DMS114 treated with DMSO at 0.1 percent for 48 hours (cell line): ENCODE measurements at regions not wholly inside any gene's neighbourhood (a gene's known extent, or its start where the extent isn't known, plus 50 kb on each side); places are given as distances from the start of the nearest gene placed in this dataset.

Source experiments
- DNase-seq: peaks from one replicate; lab custom pipeline; 2025; ENCODE audit not compliant: unreplicated experiment; lab: John Stamatoyannopoulos, UW

DNA sequence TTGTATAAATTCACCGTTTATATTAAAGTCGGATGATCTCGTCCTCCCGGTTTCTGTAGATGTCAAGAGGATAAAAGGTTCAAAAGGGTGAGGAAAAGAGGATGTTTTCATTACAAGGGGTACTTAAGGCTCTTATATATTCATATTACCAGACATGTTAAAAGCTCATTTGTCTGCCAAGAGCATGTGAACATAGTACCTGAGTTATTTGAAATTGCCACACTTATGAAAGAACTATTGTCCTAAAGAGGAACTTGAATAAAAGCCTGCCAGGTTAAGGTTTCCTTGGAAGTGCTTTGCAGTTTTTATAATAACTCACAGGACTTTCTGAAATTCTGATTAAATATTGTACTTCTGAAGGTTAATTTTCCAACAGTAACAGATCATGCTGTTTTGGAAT lies 1915.1 kb downstream of the MAT2B start:
- DNase-seq, result no peak

DNA sequence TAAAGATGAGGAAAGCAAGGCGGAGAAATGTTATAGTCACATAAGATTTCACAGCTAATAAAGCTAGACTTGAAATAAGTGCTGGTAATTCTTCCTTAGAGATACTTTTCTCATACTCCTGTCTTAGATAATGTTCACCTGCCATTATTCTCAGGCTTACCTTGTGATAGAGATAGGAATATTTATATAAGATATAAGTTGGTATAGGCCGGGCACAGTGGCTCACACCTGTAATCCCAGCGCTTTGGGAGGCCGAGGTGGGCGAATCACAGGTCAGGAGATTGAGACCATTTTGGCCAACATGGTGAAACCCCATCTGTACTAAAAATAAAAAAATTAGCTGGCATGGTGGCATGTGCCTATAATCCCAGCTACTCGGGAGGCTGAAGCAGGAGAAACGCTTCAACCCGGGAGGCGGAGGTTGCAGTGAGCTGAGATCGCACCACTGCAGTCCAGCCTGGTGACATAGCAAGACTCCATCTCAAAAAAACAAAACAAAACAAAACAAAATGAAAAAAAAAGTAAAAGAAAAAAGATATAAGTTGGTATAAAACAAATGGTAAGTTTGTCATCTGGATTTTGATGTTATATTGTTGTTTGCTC lies 1918.4 kb downstream of the MAT2B start:
- no peak for DNase-seq

DNA sequence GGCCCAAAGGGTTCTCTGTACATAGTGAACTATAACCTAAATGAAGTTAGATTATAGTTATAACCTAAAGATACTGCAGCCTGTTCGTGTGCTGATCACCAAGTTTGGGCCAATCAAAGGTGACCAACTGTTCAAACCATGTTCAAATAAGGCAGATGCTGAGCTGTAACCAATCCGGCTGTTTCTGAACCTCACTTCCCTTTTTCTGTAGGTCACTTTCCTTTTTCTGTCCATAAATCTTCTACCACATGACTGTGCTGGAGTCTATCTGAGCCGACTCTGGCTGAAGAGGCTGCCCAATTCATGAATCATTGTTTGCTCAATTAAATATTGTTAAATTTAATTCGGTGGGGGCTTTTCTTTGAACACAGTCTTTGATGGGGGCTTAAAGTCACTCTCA lies 1920.2 kb downstream of the MAT2B start:
- no peak for DNase-seq

DNA sequence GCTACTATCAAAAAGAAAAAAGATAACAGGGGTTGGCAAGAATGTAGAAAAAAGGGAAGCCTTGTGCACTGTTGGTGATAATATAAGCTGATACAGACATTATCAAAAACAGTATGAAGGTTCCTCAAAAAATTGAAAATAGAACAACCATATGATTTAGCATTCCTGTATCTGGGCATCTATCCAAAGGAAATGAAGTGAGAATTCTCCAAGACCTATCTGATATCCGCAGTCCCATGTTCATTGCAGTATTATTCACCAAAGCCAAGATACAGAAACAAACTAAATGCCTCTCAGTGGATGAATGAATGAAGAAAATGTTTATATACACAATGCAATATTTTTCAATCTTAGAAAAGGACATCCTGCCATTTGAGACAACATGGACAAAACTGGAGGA lies 1943.3 kb downstream of the MAT2B start:
- no peak for DNase-seq

DNA sequence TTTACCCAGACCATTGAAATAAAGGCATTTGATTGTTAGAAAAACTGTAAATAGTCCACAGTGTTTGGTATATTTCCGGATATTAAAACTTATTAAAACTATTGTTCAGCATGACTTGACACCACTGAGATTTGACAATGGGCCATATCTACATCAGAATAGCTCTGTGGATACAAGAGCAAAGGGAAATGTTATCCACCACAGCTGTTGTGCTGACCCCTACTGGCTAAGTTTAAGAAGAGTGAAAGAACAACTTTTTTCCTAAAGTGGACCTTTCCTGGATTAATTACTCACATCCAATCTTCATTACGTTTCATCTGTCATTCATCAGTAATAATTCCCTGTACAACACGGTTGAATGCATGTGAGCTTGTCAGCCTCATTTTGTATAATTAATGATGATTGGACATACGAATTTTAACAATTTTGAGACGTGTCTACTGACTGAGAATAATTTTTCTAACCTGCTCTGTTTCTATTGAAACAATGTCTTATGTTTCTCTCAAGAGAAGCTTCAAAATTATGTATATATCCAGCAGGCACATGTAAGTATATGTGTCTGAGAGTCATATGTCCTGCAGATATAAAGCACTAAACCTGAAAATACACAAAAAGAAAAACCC lies 1952.6 kb downstream of the MAT2B start:
- peak; percentile 4 for DNase-seq

DNA sequence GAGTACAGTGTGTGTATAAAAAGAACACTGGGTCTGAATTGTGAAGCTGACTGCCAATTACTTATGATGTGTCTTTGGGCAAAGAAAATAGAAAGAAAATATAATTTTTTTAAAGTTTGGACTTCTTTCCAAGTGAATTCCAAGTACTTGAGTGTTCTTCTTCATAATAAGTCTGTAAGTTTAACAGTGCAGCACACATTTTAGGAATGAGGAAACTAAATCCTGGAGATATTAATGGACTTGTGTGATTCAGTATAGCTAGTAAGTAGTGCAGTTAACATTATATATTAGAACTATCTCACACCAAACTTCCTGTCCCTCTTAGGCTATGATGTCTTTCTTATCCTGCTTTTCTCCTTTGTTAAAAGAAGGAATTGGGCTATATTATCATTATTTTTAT lies 1953.8 kb downstream of the MAT2B start:
- no peak for DNase-seq

DNA sequence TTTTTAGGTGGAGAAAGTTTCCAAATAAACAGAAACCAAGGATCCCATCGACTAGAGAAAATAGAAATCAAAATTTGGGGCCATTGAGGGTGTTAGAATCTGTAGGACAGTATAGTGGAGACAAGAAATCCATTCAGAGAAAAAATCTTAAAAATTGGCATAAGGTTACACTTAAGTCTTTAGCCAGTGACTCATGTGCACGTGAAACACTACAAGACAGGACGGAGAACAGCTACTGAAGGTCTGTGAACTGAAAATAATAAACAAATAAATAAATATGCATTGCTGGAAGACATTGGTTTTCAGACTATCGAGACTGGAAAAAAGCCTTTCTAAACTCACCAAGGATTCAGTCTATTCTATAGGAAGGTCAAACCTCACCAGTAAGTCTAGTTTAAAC lies 1955.5 kb downstream of the MAT2B start:
- no peak for DNase-seq

DNA sequence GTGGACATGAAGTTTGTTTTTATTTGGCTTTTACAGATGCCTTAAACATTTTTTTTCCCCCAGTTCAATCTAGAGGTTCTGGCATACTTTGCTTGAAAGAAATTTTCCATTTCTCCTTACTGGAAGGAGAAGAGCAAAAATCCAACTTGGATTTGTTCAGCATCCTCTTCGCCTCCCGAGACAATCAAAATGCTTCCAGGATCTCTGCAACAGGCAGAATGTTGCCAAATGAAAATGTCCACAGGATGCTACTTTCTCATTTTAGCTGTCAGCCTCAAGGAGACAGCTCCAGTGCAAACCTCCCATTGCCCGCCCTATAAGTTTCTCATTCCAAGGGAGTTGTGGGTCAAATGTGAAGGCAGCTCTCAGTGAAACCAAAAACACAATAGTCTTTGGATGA lies 1972.1 kb downstream of the MAT2B start:
- no peak for DNase-seq

DNA sequence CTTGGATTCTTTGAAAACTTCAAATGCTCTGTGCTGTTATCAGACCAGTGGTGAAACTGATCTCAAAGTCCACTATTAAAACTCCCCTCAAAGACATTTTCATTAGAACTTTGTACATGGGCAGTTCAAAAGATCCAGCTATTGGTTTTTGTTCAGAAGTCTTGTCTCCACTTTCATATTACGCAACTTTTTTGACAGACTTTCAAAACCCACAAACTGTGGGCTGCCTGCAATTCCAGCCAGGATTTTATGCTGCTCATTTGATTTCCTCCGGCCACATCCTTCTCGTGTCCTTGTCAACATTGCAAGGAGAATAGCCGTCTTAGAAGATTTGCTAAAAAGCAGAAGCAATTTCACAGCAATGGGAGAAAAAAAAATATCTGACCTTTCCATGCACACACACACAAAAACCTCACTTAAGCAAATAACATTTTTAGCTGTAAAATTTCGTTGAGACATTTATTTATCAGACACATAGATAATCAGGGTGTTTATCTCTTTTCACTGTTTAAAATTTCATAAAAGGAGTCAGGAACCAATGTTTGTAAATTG lies 1990.5 kb downstream of the MAT2B start:
- DNase-seq, result no peak

DNA sequence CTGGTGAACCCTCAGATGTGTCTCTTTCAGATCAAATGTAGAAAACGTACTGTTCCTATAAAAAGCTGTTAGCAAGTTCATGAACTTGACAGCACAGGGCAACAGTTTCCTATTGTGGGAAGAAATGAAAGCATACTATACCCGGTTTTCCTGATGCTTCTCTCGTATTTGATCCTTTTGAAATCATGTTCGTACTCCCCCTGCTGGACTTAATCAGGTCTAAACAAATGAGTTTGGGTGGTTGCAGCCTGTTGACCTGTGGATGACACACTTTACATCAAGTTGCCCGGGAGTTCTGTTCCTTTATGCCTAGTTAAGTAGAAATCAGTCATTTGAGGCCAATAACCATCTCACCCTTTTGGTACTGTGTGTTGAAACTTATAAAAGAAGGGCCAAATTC lies 1992.3 kb downstream of the MAT2B start:
- no peak for DNase-seq

DNA sequence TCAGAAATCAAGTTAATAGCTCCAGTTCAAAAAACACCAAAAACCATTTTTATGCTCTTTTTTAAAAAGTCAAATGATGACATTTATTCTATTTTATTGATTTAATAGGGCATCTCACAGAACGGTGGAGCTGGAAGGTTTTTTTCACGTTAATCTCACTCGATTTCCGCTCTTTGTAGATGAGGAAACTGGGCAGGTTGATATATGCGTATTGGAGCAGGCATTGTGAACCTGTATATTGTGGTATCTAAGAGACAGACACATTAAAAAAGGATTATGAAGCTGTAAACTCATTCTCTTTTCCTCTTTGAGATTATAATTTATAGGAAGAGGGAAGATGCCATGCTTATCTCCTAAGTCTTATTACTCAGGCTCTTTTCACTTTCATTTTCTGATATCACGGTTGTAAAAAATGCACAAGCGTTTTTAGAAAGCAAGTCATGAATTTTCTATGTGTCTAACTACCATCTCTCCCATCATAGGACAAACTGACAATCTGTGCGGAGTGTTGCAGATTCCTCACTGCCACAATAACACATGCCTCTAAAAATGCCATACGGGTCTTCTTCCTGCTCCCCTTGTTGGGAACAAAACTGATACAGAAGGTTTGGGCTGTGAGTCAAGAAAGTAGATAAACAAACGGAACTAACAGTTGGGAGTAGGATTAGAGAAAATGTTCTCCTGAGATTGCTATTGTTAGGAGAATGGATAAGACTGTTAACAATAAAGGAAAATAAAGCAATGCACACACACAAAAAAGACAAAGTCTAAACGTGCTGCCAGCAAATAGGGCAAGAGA lies 1997.7 kb downstream of the MAT2B start:
- no peak for DNase-seq

DNA sequence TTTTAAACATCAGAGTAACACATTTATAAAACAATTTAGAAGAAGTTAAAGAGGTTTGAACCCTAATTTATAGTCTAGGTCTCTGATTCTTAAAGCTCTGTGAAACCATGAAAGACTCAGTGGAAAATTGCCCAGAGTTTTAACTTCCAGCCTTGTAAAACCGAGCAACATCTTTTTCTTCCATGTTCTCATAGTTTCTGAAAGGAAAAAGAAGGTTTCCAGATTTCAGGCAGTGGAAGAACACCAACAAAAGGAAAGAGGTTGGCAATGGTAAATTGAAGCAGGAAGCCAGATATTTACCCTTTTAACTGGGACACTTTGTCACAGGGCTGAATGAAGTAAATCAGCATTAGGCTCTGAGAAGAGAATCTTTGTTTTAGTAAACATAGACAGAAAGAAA lies 1999.3 kb downstream of the MAT2B start:
- DNase-seq, result no peak

DNA sequence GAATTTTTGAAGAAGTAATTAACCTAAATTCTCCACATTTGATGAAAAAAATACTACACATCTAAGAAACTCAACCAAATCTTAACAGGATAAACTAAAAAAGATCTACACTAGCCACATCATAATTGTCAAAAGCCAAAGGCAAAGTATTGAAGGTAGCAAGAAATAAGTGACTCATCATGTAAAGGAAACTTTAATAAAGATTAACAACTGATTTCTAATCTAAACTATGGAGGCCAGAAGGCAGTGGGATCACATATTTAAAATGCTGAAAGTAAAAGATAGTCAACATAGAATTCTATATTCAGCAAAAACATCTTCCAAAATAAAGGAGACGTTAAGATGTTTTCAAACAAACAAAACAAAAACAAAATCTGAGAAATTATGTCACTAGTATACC lies 2002.9 kb downstream of the MAT2B start:
- no peak for DNase-seq

DNA sequence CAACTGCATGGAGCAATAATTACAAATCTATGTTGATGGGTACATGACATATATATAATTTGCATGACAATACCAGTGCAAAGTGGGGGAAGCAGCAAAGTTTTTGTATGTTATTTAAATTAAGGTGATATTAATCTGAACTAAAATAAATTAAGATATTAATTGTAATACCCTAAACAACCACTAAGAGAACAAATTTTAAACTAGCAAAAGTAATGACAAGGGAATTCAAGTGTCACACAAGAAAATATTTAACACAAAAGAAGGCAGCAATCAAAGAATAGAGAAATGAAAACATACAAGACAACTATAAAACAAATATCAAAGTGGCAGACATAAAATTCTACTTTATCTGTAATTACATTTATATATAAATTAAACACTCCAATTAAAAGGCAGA lies 2003.4 kb downstream of the MAT2B start:
- DNase-seq, result no peak

DNA sequence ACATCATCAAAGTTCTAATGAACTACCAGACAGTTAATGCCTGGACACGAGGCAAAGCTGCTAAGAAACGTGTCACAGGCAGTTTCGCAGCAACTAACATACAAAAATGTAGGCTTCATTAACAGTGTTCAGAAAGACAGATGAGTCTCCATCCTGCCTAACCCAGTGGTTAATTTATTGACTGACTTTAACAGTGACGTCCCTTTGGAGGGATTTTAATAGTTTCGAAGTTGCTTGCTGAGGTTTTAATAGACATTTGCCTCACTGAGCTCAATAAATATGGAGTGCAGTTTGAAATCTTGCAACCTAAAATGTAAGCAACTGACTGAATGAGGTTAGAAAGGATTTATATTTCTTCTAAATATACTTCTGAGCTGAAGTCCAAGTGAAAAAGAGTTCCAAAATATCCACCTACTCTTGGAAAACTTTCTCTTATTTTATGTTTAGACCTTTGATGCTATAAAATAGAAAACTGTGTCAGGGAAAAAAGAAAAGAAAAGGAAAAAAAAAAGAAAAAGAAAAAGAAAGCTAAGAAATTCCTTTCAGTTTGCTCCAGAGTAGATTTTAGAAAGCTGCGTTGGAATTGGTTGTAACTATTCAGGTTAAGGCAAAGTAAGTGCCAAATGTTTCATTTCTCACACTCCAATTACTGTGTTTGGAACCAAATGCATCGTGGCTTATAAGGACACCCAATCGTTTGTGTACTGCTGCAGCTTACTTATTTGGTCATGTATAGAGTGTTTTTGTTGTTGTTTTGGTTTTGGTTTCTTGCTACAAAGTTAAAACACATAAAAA lies 2016.6 kb downstream of the MAT2B start:
- DNase-seq, result no peak

DNA sequence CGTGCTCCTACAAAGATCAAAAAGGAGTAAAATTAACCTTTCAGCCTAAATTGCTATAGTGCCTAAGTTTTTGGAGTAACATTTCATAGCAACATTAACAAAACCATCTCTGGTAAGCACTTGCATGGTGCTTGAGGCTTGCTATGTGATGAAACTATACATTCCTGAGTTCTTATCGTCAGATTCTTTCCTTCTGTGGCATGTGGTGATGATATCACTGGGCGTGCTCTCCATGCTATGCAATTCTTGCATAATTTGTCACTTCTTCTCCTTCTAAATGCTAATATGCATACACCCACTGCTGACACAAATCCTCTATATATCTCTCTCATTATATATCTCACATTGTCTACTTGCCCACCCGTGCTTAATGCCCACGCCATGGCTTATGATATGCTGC lies 2019.9 kb downstream of the MAT2B start:
- DNase-seq, result no peak

DNA sequence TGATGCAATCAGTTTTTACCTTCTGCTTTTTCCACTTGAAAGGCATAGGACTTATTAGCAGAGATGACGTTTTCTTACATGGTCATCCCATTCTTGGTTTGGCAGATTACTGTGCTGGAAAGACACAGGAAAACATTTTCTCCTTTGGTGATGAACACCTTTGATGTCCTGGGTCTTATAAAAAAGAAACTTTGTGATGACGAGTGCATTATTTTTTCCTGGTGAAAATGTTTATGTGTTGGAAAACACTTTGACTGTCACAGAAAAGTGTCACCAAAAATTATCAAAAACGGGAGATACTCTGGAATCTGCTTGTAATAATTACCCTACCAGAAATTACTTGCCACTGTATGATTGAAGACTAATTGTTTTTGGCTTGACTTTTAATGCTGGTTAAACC lies 2020.9 kb downstream of the MAT2B start:
- DNase-seq, result no peak

DNA sequence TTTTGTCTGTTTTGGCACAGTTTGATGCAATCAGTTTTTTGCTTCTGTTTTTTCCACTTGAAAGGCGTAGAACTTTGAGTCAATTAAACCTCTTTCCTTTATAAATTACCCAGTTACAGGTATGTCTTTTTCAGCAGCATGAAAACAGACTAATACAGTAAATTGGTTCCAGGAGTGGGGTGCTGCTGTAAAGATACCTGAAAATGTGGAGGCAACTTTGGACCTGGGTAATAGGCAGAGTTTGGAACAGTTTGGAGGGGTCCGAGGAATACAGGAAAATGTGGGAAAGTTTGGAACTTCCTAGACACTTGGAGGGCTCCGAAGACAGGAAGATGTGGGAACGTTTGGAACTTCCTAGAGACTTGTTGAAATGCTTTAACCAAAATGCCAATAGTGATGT lies 2022.2 kb downstream of the MAT2B start:
- DNase-seq, result no peak

DNA sequence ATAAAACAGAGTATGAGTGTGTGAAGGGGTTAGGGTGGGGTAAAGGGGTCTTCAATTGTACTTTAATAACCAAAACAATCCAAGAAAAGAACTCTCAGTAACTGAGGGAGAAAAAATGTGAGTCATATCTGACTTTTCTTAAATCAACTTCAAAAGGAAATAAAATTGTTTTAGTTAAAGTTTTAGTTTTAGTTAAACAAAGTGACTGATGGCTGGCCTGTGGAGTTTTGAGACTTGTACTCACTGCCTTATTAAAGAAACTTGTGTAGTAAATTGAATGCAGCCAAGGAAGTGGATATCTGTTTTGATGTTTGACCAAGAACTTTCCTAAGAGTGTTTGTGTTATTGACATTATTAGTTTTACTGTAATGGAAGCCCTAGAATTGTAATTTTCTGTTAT lies 2032.6 kb downstream of the MAT2B start:
- no peak for DNase-seq

DNA sequence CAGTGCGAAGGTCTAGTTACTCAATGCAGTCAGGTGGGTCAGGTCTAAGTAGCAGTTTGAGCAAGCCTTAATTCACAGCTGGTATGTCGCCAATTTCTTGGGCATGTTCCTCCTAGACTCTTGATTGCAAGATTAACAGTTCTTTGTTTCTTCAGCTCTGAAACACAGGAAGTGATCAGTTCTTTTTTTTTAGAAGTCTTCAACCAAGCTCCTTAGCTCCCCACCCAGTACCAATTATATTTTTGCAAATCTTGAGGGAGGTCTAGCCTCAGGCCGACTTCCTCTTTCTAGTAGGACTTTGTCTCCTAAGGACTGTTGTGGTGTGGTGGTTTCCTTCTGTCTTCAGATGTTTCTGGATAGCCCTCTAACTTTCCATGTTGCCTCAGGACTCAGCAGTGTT lies 2054.2 kb downstream of the MAT2B start:
- no peak for DNase-seq

DNA sequence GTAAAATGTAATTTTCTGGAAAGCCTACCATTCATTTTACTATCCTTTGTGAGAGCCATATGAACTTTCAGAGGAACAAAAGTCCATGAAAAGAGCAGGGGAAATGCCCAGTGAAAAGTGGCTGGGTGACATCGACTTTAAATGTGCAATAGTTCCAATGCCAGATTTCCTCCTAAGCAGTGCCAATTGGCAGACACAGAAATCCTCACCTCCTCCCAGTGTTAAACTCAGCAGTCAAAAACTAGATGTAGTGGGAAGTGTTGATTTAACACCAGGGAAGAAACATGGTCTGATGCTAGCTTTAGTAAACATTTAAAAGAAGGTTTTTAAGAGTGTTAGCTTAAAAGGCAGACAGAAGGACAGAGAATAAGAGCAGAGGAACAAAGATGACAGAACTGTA lies 2055.2 kb downstream of the MAT2B start:
- DNase-seq, result no peak
